ENCODE measurements at regions not wholly inside any gene's neighbourhood (a gene's known extent, or its start where the extent isn't known, plus 50 kb on each side); places are given as distances from the start of the nearest gene placed in this dataset.

DNA sequence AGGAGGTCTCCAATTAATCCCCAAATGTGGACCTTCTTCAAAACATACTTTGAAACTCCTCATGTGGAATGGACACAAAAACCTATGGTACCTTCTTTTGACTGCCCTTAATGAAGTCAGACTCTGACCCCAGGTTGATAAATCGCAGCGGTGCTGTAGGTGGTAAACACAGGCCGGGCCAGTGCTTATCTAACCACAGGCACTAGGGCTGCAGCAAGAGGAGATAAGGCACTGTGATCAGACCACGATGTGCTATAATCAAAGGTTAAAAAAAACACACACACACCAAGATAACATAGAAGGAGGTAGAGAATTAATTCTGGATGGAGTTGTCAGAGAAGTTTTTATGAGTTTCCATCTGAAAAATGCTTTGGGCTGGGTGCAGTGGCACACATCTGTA lies 52.3 kb upstream of the SIPA1L2 start:
- DNase-seq = no peak

DNA sequence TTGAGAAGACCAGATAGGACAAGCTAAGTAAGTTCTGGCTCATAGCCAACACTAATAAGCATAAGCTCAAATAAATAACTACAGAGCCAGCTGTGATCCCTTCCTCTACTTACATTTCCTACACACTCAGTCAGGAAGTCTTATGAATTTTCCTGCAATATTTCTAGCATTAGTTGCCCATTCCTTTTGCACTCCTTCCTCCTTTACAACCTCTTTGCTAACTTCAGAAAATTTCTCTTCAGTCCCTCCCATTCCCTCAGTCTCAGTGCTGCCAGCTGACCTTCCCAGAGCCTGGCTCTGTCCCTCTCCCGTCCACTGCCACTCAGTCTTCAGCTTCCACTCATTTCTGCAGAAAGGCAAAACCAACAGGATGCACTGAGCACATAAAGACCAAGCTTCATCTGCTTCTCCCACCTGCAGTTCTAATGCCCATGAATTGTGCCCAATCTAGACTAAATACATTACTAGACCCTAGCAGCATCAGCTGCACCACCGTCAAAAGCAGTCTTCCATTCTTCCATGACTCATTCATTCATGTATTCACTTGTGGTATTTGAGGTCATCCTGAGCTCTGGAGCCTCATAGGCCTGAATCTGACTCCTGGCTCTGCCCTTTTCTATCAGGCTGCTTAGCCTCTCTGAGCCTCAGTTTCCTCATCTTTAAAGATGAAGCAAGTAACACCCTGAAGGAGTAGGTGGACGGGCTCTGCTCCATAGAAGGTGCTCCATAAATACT lies 54.6 kb upstream of the SIPA1L2 start:
- no peak for DNase-seq

DNA sequence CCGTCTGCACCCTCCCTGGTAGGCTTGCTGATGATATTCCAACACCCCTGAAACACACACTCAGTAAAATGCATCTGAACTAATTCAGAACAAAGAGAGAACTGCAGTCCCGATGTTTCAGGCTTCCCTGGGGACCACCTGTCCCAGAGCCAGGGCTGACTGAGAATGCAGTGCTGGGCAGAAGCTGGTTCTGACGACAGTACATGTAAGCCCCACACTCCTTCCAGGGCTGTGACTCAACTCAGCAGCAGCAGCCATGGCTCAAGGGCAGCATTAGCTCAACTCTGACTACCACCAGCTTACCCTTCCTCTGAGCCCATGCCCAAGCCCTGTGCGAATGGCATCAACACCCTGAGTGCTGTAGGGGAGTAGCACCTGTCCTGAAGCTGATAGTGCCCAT lies 56.4 kb upstream of the SIPA1L2 start:
- no peak for DNase-seq

DNA sequence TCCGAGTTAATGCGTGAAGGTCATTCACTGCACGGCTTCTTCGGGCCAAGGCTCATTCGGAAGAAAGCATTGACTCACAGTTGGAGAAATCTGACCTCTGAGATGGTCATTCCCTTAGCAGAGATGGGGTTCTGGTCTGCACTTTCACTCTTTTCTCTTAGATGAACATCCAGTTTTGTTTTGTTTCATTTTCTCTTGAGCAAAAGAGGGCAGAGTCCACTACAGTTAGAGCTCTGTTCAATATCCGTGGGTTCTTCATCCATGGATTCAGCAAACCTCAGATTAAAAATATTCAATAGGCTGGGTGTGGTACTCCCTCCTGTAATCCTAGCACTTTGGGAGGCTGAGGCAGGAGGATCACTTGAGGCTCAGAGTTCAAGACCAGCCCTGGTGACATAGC lies 57.4 kb upstream of the SIPA1L2 start:
- no peak for DNase-seq

DNA sequence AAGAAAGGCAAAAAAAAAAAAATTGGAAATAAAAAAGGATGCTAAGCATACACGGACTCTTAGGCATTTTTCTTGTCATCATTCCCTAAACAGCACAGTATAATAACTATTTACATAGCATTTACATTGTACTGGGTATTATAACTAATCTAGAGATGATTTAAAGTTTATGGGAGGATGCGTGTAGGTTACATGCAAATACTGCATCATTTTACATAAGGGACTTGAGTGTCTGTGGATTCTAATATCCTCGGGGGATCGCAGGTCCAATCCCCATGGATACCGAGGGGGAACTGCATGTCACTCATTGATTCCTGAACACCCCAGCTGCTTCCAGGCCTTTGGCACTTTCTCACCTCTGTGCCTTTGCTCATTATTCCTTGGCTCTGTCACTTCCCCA lies 57.8 kb upstream of the SIPA1L2 start:
- no peak for DNase-seq

DNA sequence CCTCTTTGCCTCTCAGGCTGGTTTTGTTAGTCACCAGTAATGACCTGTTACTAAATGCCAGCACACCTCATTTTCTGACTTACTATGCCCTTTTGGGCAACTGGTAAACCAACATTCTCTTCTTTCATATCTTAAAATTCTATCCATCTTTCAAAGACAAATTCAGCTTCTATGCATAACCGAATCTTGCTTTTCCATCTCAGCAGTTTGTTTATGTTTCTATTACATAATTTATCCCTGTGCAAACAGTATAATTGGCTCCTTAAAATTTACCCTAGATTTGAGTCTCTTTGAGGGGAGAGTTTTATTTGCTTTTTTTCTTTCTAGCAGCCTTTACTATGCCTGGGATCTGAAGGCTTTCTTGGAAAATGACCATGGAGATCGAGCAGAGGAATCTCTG lies 58.5 kb upstream of the SIPA1L2 start:
- DNase-seq = no peak

DNA sequence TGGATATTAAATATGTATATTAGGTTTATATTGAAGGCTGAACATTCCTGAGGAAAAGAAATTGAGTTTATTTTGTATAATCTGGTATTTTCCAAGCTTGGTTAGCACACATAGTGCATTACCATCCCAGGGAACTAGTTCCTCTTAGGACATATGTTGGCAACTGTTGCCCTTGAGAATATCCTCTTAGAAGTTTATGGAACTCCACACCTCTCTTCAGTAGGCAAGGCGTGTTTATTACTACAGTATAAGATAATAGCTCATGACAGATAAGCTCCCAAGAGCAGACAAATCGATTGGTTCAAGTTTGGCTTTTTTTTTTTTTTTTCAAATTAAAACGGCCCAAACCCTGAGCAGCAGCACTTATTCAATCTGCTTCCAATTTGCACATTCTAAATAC lies 59.8 kb upstream of the SIPA1L2 start:
- DNase-seq = no peak

DNA sequence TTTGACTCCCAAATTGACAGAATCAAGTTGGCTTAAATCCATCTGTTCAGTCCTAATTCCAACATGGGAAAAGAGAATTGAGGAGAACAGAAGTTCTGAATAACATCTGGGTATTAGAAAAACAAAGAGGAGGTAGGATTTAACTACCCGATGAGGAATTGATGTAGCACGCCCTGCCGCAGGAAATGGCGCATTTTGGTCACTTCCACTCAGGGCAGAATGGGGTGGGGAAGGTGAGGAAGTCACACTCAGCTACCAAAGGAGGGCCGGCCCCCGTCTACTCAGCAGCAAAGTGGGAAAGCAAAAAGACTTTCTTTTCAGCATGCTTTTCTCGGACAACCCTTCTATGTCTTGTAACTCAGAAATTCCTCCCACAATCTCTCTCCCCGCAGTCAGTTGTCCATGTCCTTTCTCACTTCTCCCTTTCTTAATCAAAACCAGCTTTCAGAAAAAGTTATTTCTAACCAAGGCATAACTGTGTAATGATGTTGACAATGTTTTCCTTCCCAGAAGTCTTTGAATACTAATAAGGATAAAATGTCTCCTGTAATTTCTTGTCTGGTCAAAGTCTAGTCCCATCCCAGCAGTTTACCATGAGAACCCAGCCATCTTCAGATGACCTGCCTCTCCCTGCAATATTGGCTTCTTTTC lies 60.5 kb upstream of the SIPA1L2 start:
- DNase-seq = no peak

DNA sequence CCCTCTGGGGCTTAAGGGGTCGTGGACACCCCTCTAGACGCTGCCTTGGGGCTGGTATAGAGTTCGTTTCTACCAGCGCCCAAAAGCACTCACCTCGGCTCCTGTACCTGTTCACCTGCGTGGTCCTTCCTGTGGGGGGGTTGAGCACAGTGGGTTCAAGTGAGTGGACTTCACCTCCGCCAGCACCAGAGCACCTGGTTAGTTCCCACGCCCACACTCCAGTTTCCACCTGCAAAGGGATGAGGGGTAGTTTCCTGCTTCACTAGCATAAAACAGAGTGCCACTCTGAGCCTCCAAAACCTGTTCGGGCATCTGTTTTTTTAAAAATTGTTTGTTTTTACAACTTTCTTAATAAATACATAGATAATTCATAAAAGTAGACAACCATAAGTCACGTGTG lies 64.5 kb upstream of the SIPA1L2 start:
- no peak for DNase-seq

DNA sequence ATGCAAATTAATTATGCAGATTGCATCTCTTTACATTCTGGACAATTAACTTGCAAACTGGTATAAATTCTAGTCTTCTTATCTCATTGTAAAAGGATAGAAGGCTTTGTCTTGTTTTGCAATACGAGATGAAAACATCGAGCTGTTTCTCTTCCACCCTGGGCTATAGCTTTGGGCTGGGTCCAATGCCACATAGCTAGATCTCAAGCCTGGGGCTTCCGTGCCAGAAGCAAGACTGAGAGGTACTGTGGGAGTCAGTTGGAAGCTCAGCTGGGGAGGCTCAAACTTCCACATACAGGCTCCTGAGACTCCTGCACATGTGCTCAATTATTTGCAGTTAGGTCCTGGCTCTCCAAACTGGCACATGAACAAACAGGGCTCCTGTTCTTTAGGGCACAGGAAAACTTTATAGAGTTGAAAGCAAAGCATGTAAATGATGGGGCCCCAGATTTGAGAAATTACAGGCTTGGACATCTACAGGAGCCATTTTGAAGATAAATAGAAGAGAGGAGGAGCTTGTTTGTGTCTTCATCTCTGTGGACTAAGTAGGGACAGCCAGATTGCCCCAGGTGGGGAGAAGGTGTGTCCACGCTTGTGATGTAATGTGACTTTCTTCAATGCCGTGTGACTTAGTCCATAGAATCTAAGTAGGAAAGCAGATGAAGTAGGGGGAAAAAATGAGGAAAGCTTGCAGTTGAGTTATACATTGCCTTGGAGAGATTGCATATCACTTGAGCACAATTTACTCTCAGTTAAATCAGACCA lies 65.9 kb upstream of the SIPA1L2 start:
- no peak for DNase-seq

DNA sequence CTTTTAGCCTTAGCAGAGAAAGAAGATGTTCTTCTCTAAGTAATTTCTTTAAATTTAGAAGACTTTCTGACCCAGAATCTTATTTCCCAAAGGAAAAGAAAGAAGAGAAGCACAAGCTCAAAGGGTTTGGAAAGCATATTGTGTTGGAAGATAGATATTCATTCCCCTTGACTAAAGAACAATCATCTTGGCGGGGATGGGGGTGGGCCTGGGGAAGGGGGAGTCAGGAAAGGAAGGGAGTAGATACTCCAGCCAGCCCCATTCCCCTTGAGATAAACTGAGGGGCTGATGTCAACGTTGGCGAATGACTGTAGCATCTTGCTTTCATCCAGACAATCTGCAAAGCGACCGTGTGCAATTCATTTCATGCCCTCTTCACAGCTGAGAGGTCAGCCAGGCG lies 66.5 kb upstream of the SIPA1L2 start:
- DNase-seq = no peak

DNA sequence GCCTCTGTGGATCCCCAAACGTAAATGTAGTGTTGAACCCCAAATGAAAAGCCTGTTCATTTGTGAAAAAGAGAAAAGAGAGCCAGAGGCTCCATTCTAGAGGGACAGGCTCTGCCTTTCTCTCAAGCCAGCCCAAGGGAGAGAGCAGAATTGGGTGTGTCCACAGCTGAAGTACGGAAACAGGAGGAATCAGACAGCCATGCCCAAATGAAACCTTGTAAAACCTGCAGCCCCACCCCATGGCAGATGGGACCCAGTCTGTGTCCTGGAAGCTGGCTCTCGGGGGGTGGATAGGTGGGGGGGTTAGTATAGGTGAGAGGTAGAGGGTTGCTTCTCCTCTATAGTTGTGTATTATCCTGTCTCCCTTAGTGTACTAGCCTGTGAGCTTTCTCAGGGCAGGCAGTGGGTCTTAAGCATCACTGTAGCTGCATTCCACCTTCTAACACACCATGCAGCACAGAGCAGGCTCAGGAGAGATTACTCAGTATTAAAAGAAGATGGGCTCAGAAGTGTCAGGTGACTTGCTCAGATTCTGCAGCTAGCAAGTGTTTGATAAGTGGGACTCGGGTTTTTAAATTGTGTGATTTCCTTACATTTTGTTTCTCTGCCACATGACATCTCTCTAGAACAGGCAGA lies 67.4 kb upstream of the SIPA1L2 start:
- DNase-seq = no peak

DNA sequence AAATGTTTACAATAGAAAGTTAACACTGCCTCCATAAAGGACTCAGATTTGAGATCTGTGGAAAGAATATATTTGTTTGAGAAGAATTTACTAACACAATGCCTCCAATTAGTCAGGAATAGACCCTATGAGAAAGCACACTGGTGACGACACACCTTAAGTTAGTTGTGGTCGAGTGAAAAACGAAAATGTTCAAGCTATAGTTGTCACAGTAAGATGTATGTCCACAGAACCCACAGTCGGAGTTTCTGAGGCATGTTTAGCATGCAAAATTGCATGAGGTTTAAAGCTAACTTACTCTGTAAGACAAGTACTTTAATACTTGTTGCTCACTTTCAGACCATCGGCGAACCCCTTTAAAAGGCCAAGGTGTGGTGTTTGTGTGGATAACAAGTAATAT lies 69.9 kb upstream of the SIPA1L2 start:
- DNase-seq = no peak

DNA sequence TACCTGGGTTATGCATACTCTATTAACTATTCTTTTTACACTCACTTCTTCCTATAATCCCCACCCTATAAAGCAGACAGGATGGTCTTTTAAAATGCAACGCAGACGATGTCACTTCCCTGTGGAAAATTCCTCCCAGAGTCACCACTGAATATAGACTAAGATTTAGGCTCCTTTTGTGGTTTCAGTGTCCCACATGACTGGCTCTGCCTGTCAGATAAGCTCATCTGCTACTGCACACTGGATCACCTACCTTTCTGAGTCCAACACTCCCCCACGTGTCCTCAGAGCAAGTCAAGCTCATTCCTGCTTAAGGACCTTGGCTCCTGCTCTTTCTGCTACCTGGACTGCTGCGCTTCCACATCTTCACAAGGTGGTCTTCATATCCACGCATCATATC lies 73.0 kb upstream of the SIPA1L2 start:
- DNase-seq = no peak

DNA sequence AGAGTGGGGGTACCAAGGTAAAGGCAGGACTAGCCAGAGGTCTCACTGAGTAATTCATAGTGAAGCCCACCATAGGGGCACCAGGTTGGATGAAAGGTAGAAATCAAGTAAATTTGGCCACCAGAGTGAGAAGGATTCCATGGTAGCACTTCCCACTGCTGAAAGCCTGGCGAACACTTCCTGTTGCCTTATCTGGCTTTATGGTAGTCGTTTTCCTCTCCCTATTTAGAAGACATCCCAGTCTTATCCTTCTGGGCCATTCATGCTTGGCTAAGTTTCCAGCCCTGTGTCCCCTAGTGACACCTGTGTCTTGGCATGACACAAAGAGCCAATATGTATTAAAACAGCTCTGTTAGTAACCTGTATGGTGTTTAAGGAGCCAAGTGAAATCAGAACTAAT lies 74.3 kb upstream of the SIPA1L2 start:
- no peak for DNase-seq

DNA sequence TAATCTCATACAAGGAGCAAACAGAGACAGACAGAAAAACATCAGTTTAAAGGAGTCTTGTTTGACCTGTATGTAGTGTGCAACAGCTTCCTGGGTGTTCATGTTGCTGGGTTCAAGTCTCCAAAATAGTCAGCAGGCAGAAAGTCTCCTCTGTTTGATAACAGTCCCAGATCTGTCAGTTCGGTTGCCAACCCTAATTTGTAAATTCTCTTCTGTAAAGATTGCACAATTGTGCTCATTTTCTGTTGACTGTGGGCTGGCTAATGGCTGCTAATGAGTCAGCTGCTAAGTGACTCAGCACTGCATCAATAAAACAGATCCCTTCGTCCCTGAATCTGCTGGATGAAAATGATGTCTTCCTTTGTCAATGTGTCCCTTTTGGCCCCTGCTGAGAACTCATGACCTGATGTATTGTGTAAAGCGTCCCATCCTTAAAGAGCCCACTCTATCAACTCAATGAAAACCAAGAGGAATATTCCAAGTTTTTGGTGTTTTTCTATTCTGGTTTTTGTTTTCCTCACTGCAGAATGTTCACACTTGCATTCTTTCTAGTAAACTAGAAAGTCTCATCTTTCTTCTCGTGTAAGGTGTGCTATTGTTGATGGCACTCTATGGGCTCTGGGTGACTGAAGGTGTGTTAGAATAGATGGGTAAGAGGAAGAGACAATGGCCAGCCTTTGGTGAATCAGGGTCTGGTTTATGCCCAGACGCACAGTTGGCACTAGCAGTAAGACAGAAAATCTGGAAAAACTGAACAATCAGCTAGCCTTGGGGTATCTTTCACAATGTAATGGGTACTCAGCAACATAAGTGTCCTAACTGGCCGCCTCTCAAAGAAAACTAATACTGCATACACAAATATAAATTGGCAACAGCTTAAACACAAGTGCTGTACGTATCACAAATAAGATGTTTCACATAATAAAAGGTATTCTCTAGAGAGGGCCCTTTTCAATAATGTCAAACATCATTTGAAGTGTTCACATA lies 75.1 kb upstream of the SIPA1L2 start:
- DNase-seq = peak in 9 of 14 donors; percentile 7 to 70 (median 28)

DNA sequence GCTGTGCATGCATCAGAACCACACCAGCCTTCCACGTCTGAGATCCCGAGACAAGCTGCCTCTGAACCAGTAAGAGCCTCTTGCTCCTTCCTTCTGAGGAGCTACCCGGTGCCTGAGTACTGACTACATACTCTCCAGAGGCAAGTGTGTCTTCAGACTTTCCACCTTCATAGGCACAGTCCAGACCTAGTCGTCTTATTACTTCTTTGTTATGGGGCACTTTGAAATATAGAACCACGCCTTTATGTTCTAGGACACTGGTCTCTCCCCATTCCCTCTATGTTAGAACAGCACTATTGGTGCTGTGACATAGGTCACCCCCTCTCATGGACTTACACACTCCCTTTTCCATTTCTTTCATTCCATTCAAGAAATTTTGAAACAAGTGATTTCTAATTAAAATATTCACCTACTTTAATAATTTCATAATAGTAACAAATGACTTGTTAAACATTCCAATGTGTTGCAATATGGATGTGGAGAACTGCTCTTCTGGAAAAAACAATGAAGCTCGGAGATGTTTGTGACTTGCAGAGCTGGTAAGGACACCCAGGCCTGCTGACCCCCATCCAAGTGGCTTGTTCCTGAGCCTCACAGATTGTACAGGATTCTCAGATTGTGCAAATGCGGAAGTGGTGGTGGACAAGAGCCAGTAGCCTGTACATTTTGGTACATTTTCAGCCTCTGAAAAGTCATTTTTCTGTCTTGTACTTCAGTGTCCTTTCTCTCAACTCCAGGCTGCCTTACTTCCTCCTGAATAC lies 76.1 kb upstream of the SIPA1L2 start:
- DNase-seq = peak in 1 of 14 donors; percentile 4

DNA sequence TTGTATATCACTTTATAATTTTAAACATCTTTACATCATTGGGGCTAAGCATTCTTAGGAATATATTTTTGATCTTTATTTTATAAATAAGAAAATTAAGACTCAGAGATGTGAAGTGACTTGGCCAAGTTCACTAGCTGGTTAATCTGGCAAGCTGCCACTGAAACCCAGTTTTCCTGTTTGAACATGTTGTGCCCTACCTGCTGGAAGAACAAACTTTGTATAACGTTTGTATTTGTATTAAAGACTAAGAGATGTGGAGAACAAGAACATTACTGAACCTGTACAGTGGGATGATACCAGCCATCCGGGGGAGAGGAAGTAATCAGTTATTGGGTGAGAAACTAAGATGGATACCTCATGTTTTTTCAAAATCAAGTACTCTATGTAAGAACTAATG lies 77.2 kb upstream of the SIPA1L2 start:
- no peak for DNase-seq

DNA sequence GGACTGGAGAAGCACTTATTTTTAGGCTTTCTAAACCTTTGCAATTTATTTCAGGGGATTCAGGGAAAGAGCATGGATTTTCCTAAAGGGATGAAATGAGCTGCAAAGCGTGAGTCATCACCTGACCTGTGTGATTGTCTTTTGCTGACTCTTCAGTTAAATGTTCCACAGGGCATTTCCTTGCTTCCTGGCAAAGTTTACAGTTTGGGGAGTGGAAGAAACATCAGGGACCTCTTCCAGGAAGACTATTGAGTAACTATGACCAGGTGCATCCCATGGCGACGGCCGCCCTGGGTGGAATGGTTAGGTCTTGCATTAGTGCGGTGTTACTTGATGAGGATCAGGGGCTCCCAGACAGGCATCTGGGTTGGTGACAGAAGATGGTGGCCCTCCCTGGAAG lies 79.5 kb upstream of the SIPA1L2 start:
- DNase-seq = no peak

DNA sequence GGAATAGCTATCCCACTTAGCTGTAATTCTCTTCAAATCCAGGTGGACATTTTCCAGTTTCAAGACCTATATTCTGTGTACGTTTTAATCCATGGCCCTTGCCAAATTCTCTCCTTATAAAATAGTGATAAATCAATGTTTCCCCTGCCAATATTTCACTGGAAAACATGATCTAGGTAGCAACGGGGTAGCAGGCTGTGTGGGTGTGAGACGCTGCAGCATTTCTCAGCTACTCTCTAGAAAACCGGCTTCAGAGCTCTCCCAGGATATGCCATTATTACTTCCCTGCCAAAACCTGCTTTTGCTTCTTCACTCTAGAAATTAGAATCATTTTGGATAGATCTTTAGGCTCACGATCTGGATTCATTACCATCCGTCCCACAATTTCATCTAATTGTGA lies 82.1 kb upstream of the SIPA1L2 start:
- no peak for DNase-seq

DNA sequence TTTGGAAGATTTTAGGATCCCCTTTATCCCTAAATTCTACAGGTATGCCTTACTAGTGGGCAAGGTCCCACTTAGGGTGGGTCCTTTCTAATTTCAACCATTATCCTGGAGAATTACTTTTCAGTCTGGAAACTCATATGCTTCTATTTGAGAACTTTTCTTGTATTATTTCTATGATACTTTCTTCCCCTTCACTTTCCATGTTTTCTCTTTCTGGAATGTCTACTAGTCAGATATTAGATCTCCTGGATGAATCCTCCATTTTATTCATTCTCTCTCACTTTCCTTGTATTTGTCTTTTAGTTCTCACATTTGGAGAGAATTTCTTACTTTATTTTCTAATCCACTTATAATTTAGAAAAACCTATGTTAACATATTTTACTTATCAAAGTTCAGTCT lies 83.9 kb upstream of the SIPA1L2 start:
- no peak for DNase-seq
